NCI-H2029 (cell line): ENCODE measurements at regions not wholly inside any gene's neighbourhood (a gene's known extent, or its start where the extent isn't known, plus 50 kb on each side); places are given as distances from the start of the nearest gene placed in this dataset.
"Not testable (repeated sequence)": the region's sequence is repeated elsewhere in the genome, so short reads cannot be mapped to it uniquely, and the experiment has no call there.

Experiments used
- DNase-seq: peaks from one replicate; lab custom pipeline; 2025; lab: John Stamatoyannopoulos, UW

- no peak for DNase-seq
Observed at GRCh38 chr5:106814961-106815360, 855.8 kb downstream of the EFNA5 start.

DNA sequence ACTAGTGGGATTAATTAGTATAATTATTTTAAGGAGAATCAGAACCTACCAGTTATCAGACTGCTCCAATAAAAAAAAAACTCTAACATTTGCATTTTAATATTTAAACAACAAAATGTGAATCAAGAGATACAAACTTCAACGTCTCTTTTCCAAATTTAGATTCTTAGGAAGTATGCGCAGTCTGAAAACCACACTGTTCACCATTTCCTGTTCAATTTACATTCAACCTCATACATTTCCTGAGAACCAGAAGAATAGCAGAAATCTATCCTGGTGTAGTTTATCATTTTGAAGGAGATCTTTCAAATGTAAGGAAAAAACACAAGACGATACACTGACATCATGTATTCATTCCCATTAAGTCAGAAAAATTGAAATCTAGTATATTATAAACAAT, 869.2 kb downstream of the EFNA5 start:
- no peak for DNase-seq

DNA sequence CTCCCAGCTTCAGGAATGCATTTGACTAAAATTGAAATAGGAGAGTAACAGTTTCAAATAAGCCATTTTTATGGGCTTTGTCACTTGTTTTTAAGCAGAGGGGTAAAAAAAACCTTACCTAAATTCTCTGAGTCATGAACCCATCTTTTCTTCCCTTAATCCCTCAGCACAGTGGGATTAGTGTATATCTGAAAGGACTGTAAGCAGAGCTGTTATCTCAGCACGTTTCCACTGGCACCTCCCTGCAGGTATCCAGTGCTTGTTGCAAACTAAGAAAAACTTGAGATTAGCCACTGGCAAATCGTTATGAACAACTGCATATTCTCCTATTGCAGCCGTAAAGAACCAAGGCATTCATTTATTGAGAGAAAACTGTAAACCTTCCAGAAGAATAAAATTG, 872.7 kb downstream of the EFNA5 start:
- no peak for DNase-seq

DNA sequence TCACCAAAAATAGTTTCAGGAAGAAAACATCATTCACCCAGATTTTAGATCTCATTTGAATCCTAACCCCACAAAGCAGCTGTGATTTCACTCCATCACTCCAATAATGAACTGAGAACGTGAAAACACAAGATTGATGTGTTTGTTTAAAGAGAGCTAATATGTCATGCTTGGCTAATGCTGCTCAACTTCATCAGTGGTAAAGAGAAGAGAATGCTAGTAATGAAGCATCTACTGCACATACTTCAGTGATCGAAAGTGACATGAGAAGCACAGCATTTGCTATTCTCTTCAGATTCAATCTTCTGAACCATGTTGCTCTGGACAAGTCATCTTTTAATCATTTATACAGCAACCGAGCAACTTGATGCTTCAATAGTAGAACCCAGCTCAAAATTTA, 874.7 kb downstream of the EFNA5 start:
- no peak for DNase-seq

DNA sequence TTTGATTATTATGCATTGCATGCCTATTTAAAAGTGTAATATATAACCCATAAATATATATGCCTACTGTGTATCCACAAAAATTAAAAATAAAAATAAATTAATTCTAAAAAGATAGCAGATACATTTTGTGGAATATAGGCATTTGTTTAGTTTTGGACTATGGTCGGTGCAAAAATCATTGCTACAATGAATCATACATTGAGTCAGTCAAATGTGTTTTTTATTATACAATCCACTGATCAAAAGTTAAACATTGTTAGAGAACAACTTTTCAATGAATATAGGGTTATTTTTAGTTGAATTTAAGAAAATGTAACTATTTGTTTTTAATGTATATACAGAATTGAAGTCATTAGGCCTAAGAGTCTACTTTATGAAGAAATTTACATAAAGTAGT, 885.9 kb downstream of the EFNA5 start:
- no peak for DNase-seq

- no peak for DNase-seq
Observed at GRCh38 chr5:106780355-106780754, 890.4 kb downstream of the EFNA5 start.

GRCh38 chr5:106776515-106776914, 894.2 kb downstream of the EFNA5 start:
- DNase-seq = not testable (repeated sequence)

GRCh38 chr5:106768392-106768791, 902.3 kb downstream of the EFNA5 start:
- no peak for DNase-seq

DNA sequence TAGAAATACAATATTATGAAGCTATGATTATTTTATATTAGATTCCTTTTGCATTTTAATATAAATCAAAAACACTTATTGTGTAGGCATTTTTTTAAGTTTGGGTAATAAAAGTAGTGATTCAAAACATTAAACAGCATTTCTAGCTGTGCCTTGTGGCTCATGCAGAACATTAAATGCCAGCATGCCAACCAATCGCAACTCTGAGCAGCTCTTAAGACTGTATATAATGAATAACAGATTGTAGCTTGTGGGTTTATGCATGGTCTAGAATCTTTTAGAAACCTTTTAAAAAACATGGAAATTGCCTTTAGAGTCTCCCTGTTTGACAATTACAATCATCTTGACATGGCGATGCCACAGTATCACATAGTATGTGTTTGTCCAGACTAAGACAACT, 903.8 kb downstream of the EFNA5 start:
- no peak for DNase-seq

GRCh38 chr5:106759581-106759980, 911.2 kb downstream of the EFNA5 start:
- DNase-seq = no peak

DNA sequence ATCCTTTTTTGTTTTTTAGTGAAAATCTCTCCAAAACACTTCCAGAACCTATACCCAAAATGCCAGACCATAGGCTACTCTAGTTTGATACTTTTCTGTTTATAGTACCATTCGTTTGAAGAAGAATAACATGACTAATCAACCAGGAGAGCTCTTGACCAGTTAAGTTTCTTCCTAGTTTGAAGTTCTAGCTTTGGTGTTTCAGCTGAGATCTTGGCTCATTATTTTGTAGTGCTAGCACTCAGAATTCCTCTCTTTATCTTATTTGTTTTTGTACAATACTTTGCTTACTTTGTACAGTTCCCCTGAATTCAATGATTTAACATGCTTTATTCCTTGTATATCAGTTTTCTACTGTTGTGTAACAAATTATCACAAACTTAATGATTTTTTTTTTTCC, 911.6 kb downstream of the EFNA5 start:
- DNase-seq = no peak

DNA sequence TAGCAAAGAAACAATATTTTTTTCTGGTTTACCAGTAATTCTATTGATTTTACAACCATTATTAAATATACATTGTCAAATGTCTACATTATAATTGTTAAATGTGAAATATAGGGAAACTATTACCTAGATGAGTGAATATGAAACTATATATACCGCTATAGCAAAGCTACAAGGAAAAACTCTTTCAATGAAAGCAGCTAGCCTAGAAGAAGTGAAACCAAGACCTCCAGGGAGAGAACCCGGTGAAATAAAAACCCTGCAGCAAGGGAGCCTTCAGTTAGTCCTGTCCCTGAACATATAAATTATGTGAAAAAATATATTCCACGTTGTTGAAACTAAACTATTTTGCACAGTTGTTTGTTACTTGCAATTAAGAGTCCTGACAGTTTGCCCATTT, 913.1 kb downstream of the EFNA5 start:
- no peak for DNase-seq

DNA sequence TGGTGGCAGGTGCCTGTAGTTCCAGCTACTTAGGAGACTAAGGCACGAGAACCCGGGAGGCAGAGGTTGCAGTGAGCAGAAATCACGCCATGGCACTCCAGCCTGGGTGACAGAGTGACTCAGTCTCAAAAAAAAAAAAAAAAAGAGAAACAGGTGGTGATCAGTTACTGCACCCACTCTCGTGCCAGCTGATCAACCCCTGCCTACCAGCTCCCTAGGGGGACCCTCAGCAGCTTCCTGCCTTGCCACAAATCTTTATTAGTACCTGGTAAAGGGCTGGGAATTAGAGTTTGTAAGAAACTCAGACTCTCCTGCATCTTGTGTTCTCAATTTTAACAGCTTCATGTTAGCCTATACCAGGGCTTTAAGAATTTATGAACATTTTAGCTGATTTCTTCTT, 914.9 kb downstream of the EFNA5 start:
- no peak for DNase-seq

DNA sequence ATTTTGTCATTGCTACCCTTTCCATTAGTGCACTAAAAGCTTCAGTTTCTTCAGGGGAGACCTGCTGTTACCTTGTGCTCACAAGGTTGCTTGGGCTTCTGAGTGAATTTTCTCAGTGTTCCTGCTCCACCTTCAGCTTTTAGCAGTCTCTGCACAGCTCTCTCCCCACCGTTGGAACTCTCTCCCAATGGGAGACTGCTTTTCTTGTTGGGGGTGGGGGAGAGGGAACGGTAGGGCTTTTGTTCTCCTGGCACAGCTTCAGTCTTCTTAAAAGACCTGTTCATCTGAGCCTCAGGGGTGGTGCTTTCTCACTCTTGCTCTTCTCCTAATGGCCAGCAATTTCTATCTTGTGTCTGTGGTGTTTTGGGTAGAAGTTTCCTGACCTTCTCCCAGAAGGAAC, 915.7 kb downstream of the EFNA5 start:
- DNase-seq = no peak

- no peak for DNase-seq
Observed at GRCh38 chr5:106749826-106750225, 920.9 kb downstream of the EFNA5 start.

- no peak for DNase-seq
Observed at GRCh38 chr5:106739127-106739526, 931.6 kb downstream of the EFNA5 start.

- no peak for DNase-seq
Observed at GRCh38 chr5:106737111-106737510, 933.6 kb downstream of the EFNA5 start.

GRCh38 chr5:106732624-106733023, 938.1 kb downstream of the EFNA5 start:
- no peak for DNase-seq

- DNase-seq = no peak
Observed at GRCh38 chr5:106730912-106731311, 939.8 kb downstream of the EFNA5 start.

DNA sequence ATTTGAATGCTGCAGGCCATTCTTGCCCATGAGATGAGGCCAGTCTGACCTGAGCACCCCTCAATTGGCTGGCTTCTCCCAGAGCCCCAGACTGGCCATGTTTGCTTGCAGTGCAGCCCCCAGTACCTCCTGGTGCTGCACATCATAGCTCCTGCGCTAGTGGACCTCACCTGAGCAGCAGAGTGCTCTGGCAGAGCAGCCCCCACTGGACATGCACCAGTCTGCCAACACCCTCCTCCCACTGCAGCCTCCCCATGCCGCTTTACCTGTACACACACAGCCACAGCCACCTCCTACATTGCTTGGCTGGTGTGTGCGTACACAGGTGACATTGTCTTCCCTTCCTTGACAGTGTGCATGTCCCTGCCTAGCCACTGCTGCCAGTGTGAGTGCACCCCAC, 940.2 kb downstream of the EFNA5 start:
- DNase-seq = no peak

GRCh38 chr5:106728208-106728607, 942.5 kb downstream of the EFNA5 start:
- no peak for DNase-seq

GRCh38 chr5:106727071-106727470, 943.7 kb downstream of the EFNA5 start:
- DNase-seq = no peak

DNA sequence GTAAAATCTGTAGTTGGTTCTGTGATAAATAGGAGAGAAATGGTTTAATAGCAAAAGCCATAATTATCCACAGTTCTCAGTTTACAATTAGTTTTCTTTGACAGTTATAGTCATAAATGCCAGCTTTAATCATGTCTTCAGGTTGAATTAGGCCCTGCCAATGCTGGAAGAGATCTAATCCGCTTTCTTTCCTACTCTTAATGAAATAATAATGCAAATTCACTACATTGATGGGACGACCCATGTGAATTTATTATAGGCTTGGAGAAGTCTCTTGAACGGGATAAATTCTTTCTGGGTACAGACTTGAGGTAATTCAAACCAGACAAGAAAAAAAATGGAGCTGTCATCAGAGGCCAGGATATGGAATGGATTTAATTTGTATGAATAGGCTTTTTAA, 950.4 kb downstream of the EFNA5 start:
- no peak for DNase-seq

- DNase-seq = no peak
Observed at GRCh38 chr5:106699796-106700195, 970.9 kb downstream of the EFNA5 start.

DNA sequence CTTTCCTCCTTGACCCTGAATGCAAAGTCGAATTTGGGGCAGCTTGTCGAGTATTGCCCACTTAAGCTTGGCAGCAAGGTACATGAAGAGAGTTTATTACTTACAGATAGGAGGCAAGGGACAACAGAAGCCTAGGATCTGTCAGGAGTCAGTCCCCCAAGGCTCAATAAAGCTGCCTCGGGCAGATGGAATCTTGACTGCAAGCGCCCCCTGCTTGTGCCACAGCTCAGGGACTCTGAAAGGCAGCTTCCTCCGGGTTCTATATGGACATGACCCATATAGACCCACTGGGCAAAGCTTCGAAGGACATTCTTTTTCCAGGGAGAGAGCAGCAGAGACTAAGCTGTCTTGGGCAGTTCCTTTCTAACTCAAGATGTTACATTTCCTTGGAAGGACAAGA, 971.5 kb downstream of the EFNA5 start:
- no peak for DNase-seq
